Upper lobe of left lung (tissue), 4 donors: ENCODE measurements at regions not wholly inside any gene's neighbourhood (a gene's known extent, or its start where the extent isn't known, plus 50 kb on each side); places are given as distances from the start of the nearest gene placed in this dataset.

Experiments
- EP300 ChIP-seq, 4 donors: sonication (generic); formaldehyde crosslinking; IDR thresholded peaks; one replicate each; pipeline ENCODE4 v1.5.1; 2017; ENCODE audit warnings: antibody characterized with exemption in 4 of 4, control low read depth in 2 of 4
- POLR2A ChIP-seq, 4 donors: fragments of 450-650 bp; IDR thresholded peaks; one replicate each; pipeline ENCODE4 v1.5.1; 2016 to 2017; ENCODE audit warnings: antibody characterized with exemption in 4 of 4, mild to moderate bottlenecking in 2 of 4
- POLR2AphosphoS5 ChIP-seq, 2 donors: sonication (generic); formaldehyde crosslinking; IDR thresholded peaks; one replicate each; pipeline ENCODE4 v1.5.1; 2017; ENCODE audit warnings: antibody characterized with exemption in 2 of 2
- TF ChIP-seq, protein P1 (sequence below), 6 experiments: fragments of 450-650 bp in 4 of 6; fragments of 200-600 bp in 2 of 6; sonication (generic) in 2 of 6; IDR thresholded peaks; one replicate each; pipeline ENCODE4 v1.5.1; 2016 to 2019; ENCODE audit warnings: antibody characterized with exemption in 6 of 6

DNA sequence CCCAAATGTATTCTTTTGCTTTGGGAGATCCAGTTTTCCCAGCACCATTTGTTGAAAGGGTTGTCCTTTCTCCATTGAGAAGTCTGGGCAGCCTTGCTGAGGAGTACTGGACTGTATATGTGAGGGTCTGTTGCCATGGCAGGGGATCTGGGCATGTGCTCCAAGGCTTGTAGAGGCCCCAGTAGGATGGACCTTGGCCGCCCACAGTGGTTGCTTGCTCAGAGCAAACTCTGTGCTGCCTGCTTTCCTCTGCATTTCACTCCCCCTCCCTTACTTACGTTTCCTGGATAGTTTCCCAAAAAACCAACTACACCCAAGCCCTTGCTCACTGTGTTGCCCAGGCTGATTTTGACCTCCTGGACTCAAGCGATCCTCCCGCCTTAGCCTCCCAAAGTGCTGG, 97.2 kb upstream of the PRR23E start:
- TF ChIP-seq, protein P1, sequence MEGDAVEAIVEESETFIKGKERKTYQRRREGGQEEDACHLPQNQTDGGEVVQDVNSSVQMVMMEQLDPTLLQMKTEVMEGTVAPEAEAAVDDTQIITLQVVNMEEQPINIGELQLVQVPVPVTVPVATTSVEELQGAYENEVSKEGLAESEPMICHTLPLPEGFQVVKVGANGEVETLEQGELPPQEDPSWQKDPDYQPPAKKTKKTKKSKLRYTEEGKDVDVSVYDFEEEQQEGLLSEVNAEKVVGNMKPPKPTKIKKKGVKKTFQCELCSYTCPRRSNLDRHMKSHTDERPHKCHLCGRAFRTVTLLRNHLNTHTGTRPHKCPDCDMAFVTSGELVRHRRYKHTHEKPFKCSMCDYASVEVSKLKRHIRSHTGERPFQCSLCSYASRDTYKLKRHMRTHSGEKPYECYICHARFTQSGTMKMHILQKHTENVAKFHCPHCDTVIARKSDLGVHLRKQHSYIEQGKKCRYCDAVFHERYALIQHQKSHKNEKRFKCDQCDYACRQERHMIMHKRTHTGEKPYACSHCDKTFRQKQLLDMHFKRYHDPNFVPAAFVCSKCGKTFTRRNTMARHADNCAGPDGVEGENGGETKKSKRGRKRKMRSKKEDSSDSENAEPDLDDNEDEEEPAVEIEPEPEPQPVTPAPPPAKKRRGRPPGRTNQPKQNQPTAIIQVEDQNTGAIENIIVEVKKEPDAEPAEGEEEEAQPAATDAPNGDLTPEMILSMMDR (IDR thresholded peaks at IDR 0.05) = no peak
- TF ChIP-seq EP300 (IDR thresholded peaks at IDR 0.05) (no peak), POLR2AphosphoS5 (IDR thresholded peaks at IDR 0.05) (no peak), POLR2A (IDR thresholded peaks at IDR 0.05) (no peak)
